Hepatocyte (in vitro differentiated cells): ENCODE measurements at regions not wholly inside any gene's neighbourhood (a gene's known extent, or its start where the extent isn't known, plus 50 kb on each side); places are given as distances from the start of the nearest gene placed in this dataset.

ENCODE experiments used
- CTCF ChIP-seq: fragments of 200-600 bp; sonication (generic); IDR thresholded peaks from 2 replicates; pipeline ENCODE4 v1.5.1; 2016; ENCODE audit warnings: antibody characterized with exemption, mild to moderate bottlenecking; ENCODE audit not compliant: poor library complexity
- EZH2 ChIP-seq: fragments of 200-600 bp; sonication (generic); IDR thresholded peaks from 2 replicates; pipeline ENCODE4 v1.6.1; 2016; ENCODE audit warnings: antibody characterized with exemption, mild to moderate bottlenecking, borderline replicate concordance
- EZH2phosphoT487 ChIP-seq: fragments of 200-600 bp; sonication (generic); IDR thresholded peaks from one replicate; pipeline ENCODE4 v1.6.1; 2018; ENCODE audit warnings: antibody characterized with exemption, mild to moderate bottlenecking, low read depth, moderate library complexity; ENCODE audit not compliant: unreplicated experiment, severe bottlenecking

GRCh38 chr11:25537393-25537792 lies 794.5 kb upstream of the ANO3 start:
- TF ChIP-seq CTCF (no peak), EZH2 (no peak), EZH2phosphoT487 (no peak)
